ENCODE measurements at regions not wholly inside any gene's neighbourhood (a gene's known extent, or its start where the extent isn't known, plus 50 kb on each side); places are given as distances from the start of the nearest gene placed in this dataset.
"Not testable (repeated sequence)": the region's sequence is repeated elsewhere in the genome, so short reads cannot be mapped to it uniquely, and the experiment has no call there.

DNA sequence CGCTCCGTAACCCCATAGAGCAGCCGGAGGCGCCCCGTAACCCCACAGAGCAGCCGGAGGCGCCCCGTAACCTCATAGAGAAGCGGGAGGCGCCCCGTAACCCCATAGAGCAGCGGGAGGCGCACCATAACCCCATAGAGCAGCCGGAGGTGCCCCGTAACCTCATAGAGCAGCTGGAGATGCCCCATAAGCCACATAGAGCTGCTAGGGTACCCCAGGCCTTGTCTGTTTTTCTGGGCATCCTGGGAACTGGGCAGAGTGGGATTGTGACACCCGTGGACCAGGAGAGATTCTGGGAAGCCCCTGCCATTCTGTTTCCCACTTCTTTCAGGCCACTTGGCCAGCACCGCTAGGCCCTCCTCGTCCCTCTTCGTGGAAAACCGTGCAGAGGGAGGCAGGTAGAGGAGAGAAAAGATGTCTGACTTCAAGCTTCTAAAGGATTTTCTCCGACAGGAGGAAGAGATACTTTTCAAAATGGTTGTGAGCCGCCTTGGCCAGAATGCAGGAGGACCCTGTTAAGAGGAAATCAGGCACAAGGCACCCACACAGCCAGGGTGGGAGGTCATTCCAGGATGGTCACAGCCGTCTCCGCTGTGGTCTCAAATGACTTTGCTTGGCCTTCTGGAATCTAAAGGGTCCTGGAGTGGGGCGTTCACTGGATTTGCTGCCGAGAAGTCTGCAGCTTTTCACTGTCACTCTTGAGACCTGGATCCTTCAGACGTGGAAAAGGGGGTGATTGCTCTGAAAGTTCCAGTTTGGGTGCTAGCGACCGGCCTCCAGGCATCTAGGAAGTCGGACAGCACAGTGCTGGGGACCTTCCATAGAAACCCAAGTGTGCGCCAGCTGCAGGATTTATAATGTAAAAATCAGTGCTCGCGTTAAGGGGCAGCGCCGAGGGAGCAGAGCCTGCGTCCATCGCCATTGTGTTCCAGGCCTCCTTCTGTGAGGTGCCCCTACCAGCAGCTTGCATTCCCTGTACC lies 178.3 kb upstream of the ZNF469 start:
- POLR2A ChIA-PET; H3K4me3 ChIP-seq (ENCODE audit: low read depth, low read length); CTCF ChIA-PET: not testable (repeated sequence)

DNA sequence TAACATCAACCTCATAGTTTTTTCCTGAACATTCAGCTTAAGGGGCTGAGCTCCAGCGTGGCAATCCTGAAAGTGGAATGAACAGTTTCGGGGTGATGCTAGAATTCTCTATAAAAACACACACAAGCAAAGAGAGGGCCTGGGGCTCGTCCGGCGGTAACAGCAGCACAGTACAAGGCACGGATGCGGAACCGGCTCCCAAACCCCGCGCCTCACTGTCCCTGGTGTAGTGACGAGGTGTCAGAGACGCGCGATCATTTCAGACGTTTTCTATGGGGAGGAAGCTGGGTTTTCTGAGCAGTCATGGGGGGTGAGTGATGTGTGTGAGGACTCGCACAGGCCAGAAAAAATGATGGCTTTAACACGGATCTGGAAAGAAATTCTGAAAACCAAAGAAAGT lies 177.3 kb upstream of the ZNF469 start:
- POLR2A ChIA-PET; H3K4me3 ChIP-seq (ENCODE audit: low read depth, low read length); H3K36me3 ChIP-seq (ENCODE audit: control insufficient read depth in 2 of 2, insufficient read depth in 1 of 2, low read length in 2 of 2); CTCF ChIA-PET; H3K9me3 ChIP-seq (ENCODE audit: control insufficient read depth, insufficient read depth, low read depth, low read length); H3K4me1 ChIP-seq (ENCODE audit: control insufficient read depth, insufficient read depth, low read length); H3K27ac ChIP-seq (ENCODE audit: extremely low read depth, low read depth, low read length): not testable (repeated sequence)

More for the DNA sequence above, 178.3 kb upstream of the ZNF469 start:
- H3K4me1 ChIP-seq (ENCODE audit: control insufficient read depth, insufficient read depth, low read length); H3K36me3 ChIP-seq (ENCODE audit: control insufficient read depth in 2 of 2, insufficient read depth in 1 of 2, low read length in 2 of 2); H3K9me3 ChIP-seq (ENCODE audit: control insufficient read depth, insufficient read depth, low read depth, low read length); H3K27ac ChIP-seq (ENCODE audit: extremely low read depth, low read depth, low read length): not testable (repeated sequence)

DNA sequence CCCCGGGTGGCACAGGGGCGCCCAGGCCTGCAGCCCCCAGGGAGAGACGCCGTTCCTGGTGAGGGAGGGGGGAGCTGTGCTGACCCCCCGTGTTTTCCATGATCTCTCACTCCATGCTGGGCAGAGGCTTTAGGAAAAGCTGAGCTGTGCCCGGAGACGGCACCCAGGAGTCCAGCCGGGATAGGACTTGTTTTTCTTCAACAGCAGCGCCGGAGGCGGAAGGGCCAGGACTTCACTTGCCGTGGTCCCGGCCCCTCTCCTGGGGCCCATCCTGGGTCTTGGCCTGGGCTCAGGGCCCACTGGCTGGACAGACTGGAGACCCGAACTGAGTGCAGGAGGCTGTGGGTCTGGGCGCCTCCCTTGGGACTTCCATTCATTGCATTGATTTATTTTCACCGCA lies 176.8 kb upstream of the ZNF469 start:
- H3K27ac ChIP-seq (ENCODE audit: extremely low read depth, low read depth, low read length); H3K9me3 ChIP-seq (ENCODE audit: control insufficient read depth, insufficient read depth, low read depth, low read length); H3K4me3 ChIP-seq (ENCODE audit: low read depth, low read length); H3K36me3 ChIP-seq (ENCODE audit: control insufficient read depth in 2 of 2, insufficient read depth in 1 of 2, low read length in 2 of 2); H3K4me1 ChIP-seq (ENCODE audit: control insufficient read depth, insufficient read depth, low read length); CTCF ChIA-PET; POLR2A ChIA-PET: not testable (repeated sequence)

DNA sequence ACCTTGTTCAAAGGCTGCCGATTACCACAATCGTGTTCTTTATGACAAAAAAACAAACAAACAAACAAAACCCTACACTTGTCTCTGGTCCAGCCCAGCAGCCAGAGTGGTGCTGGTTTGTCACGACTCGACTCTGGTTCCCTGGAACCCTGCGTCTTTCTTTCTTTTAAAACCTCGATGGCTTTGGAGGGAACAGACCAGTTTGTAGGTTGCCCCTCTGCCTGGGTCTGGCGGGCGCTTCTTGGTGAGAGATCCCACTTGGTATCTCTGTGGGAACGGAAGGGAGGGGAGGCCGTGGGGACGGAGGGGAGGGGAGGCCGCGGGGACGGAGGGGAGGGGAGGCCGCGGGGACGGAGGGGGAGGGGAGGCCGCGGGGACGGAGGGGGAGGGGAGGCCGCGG lies 176.2 kb upstream of the ZNF469 start:
- H3K4me3 ChIP-seq (ENCODE audit: low read depth, low read length); H3K36me3 ChIP-seq (ENCODE audit: control insufficient read depth in 2 of 2, insufficient read depth in 1 of 2, low read length in 2 of 2); H3K4me1 ChIP-seq (ENCODE audit: control insufficient read depth, insufficient read depth, low read length); POLR2A ChIA-PET; CTCF ChIA-PET; H3K27ac ChIP-seq (ENCODE audit: extremely low read depth, low read depth, low read length); H3K9me3 ChIP-seq (ENCODE audit: control insufficient read depth, insufficient read depth, low read depth, low read length): not testable (repeated sequence)

DNA sequence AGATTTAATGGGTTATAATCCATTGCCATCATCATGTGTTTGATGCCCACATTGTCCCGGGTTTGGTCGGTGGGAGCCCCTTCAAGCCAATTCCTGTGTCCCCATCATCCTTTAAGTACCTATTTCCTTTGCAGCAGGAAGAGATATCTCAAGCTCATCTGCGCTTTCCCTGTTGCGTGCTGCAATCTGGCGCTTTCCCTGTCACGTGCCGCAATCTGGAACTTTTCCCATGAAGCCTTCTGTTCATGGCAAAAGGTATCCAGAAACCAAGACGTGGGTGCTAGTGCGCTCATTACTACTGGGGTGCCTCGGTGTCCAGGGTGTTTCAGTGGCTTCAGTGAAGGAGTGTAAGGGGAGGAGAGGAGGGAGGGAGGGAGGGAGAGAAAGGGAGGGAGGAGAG lies 174.6 kb upstream of the ZNF469 start:
- no peak overlapping the region for H3K4me3 ChIP-seq (ENCODE audit: low read depth, low read length)
- POLR2A ChIA-PET: no interaction called here
- H3K9me3 ChIP-seq (ENCODE audit: control insufficient read depth, insufficient read depth, low read depth, low read length): no peaks in the 10 kb centered on the region
- H3K4me1 ChIP-seq (ENCODE audit: control insufficient read depth, insufficient read depth, low read length): no peaks in the 10 kb centered on the region
- CTCF ChIA-PET: no interaction called here
- H3K27ac ChIP-seq (ENCODE audit: extremely low read depth, low read depth, low read length): no peak overlapping the region
- H3K36me3 ChIP-seq (ENCODE audit: control insufficient read depth in 2 of 2, insufficient read depth in 1 of 2, low read length in 2 of 2): no peaks in the 10 kb centered on the region
- no peak for TF ChIP-seq ZBTB48 (tag by site-specific recombination; IDR thresholded peaks at IDR 0.05)
- TF ChIP-seq ZNF791 (tag by site-specific recombination; IDR thresholded peaks at IDR 0.05): no peak
- no peak for TF ChIP-seq ZNF701 (tag by site-specific recombination; IDR thresholded peaks at IDR 0.05)
- TF ChIP-seq ZNF221 (tag by site-specific recombination; IDR thresholded peaks at IDR 0.05; ENCODE audit: borderline replicate concordance): no peak
- TF ChIP-seq ZSCAN16 (tag by site-specific recombination; IDR thresholded peaks at IDR 0.05): no peak
- no peak for TF ChIP-seq ZNF623 (tag by site-specific recombination; IDR thresholded peaks at IDR 0.05)
- TF ChIP-seq ZNF585B (tag by site-specific recombination; IDR thresholded peaks at IDR 0.05): no peak
- TF ChIP-seq ZNF529 (tag by site-specific recombination; IDR thresholded peaks at IDR 0.05; ENCODE audit: insufficient replicate concordance): no peak
- TF ChIP-seq, protein P1, sequence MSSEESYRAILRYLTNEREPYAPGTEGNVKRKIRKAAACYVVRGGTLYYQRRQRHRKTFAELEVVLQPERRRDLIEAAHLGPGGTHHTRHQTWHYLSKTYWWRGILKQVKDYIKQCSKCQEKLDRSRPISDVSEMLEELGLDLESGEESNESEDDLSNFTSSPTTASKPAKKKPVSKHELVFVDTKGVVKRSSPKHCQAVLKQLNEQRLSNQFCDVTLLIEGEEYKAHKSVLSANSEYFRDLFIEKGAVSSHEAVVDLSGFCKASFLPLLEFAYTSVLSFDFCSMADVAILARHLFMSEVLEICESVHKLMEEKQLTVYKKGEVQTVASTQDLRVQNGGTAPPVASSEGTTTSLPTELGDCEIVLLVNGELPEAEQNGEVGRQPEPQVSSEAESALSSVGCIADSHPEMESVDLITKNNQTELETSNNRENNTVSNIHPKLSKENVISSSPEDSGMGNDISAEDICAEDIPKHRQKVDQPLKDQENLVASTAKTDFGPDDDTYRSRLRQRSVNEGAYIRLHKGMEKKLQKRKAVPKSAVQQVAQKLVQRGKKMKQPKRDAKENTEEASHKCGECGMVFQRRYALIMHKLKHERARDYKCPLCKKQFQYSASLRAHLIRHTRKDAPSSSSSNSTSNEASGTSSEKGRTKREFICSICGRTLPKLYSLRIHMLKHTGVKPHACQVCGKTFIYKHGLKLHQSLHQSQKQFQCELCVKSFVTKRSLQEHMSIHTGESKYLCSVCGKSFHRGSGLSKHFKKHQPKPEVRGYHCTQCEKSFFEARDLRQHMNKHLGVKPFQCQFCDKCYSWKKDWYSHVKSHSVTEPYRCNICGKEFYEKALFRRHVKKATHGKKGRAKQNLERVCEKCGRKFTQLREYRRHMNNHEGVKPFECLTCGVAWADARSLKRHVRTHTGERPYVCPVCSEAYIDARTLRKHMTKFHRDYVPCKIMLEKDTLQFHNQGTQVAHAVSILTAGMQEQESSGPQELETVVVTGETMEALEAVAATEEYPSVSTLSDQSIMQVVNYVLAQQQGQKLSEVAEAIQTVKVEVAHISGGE (tag by site-specific recombination; conservative IDR thresholded peaks at IDR 0.05; ENCODE audit: low read depth): no peak
- no peak for TF ChIP-seq ZNF549 (tag by site-specific recombination; IDR thresholded peaks at IDR 0.05)

DNA sequence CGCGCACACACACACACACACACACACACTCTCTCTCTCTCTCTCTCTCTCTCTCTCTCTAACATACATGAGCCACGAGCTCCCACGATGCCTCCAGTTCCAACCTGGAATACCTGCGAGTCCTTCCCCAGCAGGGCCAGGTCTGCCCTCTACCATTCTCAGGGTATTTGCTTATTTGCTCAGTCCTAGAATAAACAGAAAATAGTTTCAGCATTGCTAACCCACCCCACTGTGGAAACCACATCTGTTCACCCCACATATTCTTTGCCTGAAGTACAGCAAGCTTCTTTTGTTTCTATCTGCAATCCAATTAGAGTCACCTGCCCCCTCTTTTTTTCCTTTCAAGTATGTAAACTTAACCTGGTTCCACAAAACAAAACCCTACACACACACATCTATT lies 174.0 kb upstream of the ZNF469 start:
- H3K4me1 ChIP-seq (ENCODE audit: control insufficient read depth, insufficient read depth, low read length); H3K9me3 ChIP-seq (ENCODE audit: control insufficient read depth, insufficient read depth, low read depth, low read length); CTCF ChIA-PET; POLR2A ChIA-PET; H3K36me3 ChIP-seq (ENCODE audit: control insufficient read depth in 2 of 2, insufficient read depth in 1 of 2, low read length in 2 of 2); H3K4me3 ChIP-seq (ENCODE audit: low read depth, low read length); H3K27ac ChIP-seq (ENCODE audit: extremely low read depth, low read depth, low read length): not testable (repeated sequence)

DNA sequence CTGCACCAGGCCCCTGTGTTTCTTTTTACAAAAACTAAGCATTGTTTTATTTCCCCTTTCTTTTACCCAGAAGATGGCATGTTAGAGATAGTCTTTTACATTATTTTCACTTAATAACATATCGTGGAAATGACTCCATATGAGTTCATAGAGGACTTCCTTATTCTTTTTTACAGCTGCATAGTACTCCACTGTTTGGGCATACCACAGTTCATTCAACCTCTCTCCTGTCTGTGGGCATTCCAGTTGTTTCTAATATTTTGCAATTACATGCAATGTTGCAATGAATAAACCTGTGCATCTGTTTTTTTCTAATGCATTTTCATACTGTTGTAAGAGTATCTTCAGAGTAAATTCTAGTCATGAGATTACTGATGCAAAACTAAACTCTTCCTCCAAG lies 173.2 kb upstream of the ZNF469 start:
- POLR2A ChIA-PET; H3K9me3 ChIP-seq (ENCODE audit: control insufficient read depth, insufficient read depth, low read depth, low read length); H3K4me1 ChIP-seq (ENCODE audit: control insufficient read depth, insufficient read depth, low read length); H3K27ac ChIP-seq (ENCODE audit: extremely low read depth, low read depth, low read length); H3K4me3 ChIP-seq (ENCODE audit: low read depth, low read length); CTCF ChIA-PET; H3K36me3 ChIP-seq (ENCODE audit: control insufficient read depth in 2 of 2, insufficient read depth in 1 of 2, low read length in 2 of 2): not testable (repeated sequence)

DNA sequence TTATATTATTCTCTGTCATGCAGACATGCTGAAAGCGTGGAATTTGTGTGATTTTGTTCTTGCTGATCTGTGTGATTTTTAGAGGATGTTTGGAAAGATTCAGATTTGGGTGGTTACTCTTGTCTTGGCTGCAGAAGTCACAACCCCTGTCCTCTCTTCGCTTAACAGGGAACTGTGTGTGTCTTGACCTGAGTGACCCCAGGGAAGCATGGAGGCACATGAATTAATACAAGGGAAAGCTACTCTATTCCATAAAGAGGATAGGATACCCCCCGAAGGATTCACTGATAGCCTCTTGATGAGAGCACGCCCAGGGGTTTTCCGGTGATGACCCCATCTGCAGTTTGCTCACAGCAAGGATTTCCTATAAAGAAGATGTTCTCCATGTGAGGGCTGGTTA lies 168.8 kb upstream of the ZNF469 start:
- H3K27ac ChIP-seq (ENCODE audit: extremely low read depth, low read depth, low read length); H3K9me3 ChIP-seq (ENCODE audit: control insufficient read depth, insufficient read depth, low read depth, low read length); H3K36me3 ChIP-seq (ENCODE audit: control insufficient read depth in 2 of 2, insufficient read depth in 1 of 2, low read length in 2 of 2); POLR2A ChIA-PET; H3K4me1 ChIP-seq (ENCODE audit: control insufficient read depth, insufficient read depth, low read length); H3K4me3 ChIP-seq (ENCODE audit: low read depth, low read length): not testable (repeated sequence)
- CTCF ChIA-PET: interaction anchor here (0.7 kb wide), 1 partner anchor 28 kb away, joined by 5 read pairs; no protein-coding TSS in a partner anchor
